Stomach (tissue), 4 donors: ENCODE measurements at regions not wholly inside any gene's neighbourhood (a gene's known extent, or its start where the extent isn't known, plus 50 kb on each side); places are given as distances from the start of the nearest gene placed in this dataset.

Experiments used
- CTCF ChIP-seq, 7 experiments: fragments of 450-650 bp in 4 of 7; fragments of 200-600 bp in 3 of 7; sonication (generic) in 3 of 7; IDR thresholded peaks; one replicate each; pipeline ENCODE4 v1.5.1; 2016 to 2019; ENCODE audit warnings: antibody characterized with exemption in 7 of 7, control low read depth in 2 of 7, mild to moderate bottlenecking in 1 of 7
- EP300 ChIP-seq: sonication (generic); formaldehyde crosslinking; IDR thresholded peaks from one replicate; pipeline ENCODE4 v1.6.1; 2017; ENCODE audit warnings: antibody characterized with exemption
- POLR2A ChIP-seq, 4 donors: fragments of 450-650 bp; IDR thresholded peaks; one replicate each; pipeline ENCODE4 v1.6.1; 2016; ENCODE audit warnings: antibody characterized with exemption in 4 of 4, control low read depth in 2 of 4, mild to moderate bottlenecking in 1 of 4, moderate library complexity in 1 of 4

GRCh38 chr21:36553406-36553805 is 73.5 kb upstream of the CLDN14 start:
- no peak for TF ChIP-seq CTCF (IDR thresholded peaks at IDR 0.05)
- TF ChIP-seq EP300 = no peak
- no peak for TF ChIP-seq POLR2A (IDR thresholded peaks at IDR 0.05)
